ENCODE measurements at regions not wholly inside any gene's neighbourhood (a gene's known extent, or its start where the extent isn't known, plus 50 kb on each side); places are given as distances from the start of the nearest gene placed in this dataset.

DNA sequence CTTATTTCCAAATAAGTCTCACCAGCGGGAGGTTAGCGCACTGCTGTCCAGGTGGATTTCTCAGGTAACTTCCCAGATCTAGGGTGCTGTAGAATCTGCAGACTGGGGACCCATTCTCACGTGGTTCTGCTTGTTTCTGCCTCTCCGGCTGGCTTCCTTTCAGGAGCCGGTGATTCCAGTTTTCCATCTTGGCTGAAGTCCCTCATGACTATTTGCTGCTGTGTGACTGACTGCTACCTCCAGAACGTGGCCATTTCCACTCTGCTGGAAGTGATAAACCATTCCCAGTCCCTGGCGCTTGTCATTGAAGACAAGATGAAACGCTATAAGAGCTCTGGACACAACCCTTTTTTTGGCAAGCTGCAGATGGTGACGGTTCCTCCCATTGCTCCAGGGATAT is 76.0 kb downstream of the DOP1B start:
- TF ChIP-seq, protein P1, sequence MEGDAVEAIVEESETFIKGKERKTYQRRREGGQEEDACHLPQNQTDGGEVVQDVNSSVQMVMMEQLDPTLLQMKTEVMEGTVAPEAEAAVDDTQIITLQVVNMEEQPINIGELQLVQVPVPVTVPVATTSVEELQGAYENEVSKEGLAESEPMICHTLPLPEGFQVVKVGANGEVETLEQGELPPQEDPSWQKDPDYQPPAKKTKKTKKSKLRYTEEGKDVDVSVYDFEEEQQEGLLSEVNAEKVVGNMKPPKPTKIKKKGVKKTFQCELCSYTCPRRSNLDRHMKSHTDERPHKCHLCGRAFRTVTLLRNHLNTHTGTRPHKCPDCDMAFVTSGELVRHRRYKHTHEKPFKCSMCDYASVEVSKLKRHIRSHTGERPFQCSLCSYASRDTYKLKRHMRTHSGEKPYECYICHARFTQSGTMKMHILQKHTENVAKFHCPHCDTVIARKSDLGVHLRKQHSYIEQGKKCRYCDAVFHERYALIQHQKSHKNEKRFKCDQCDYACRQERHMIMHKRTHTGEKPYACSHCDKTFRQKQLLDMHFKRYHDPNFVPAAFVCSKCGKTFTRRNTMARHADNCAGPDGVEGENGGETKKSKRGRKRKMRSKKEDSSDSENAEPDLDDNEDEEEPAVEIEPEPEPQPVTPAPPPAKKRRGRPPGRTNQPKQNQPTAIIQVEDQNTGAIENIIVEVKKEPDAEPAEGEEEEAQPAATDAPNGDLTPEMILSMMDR (IDR thresholded peaks at IDR 0.05 in 8 of 11, conservative IDR thresholded peaks at IDR 0.05 in 3 of 11) = no peak
- no peak for TF ChIP-seq POLR2A (IDR thresholded peaks at IDR 0.05)
- no peak for TF ChIP-seq POLR2AphosphoS5 (IDR thresholded peaks at IDR 0.05)

All from spleen (tissue), 7 donors.